ENCODE measurements at regions not wholly inside any gene's neighbourhood (a gene's known extent, or its start where the extent isn't known, plus 50 kb on each side); places are given as distances from the start of the nearest gene placed in this dataset.

DNA sequence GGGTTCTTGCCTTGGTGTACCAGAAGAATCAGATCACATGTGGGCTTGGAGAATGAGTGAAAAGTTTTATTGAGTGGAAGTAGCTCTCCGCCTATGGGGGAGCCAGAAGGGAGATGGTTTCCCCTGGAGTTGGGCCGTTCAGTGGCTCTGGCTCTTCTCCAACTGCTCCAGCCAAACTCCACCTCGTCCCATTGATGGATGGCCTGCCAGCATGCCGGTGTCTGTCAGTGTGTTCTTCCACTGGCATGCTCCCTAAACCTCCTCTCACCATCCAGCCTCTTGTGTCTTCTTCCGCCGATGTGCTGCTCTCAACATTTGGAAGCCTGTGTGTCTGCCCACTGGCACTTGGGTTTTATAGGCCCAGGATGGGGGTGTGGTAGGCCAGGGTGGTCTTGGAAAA is 119.4 kb downstream of the MAP3K21 start:
- no peaks in the 10 kb centered on the region for H3K9me1 ChIP-seq (ENCODE audit: control insufficient read depth, insufficient read depth, low read length)
- no peak overlapping the region for H3K4me2 ChIP-seq (ENCODE audit: insufficient read depth, low read length)
- intact Hi-C loops (cut with micrococcal nuclease), result no loop called here
- no peaks in the 10 kb centered on the region for H3K79me2 ChIP-seq (ENCODE audit: control insufficient read depth, insufficient read depth, low read length)
- in situ Hi-C loops (cut with MboI), result no loop called here
- H3K4me1 ChIP-seq (replicated peaks in 1 of 2; ENCODE audit: control insufficient read depth in 2 of 2, insufficient read depth in 2 of 2, low read length in 2 of 2), result peaks cover 0 to 3% of the 10 kb centered on the region in 2 experiments; a peak in 1 of 5 replicates
- CTCF ChIA-PET (ENCODE audit: low intra/inter-chr PET ratio), result no interaction called here
- peaks cover 14% of the 10 kb centered on the region; the same call in 1 of the 2 replicates for H3K9me3 ChIP-seq (replicated peaks; ENCODE audit: control insufficient read depth, insufficient read depth, low read depth, low read length)
- no peak overlapping the region for H3K9ac ChIP-seq (ENCODE audit: insufficient read depth in 1 of 2, low read depth in 2 of 2, low read length in 2 of 2)
- no peaks in the 10 kb centered on the region for H3K36me3 ChIP-seq (ENCODE audit: control insufficient read depth, insufficient read depth, low read length)
- H2AFZ ChIP-seq (ENCODE audit: low read depth, low read length), result peak overlapping the region; percentile 0; the same call in 1 of the 2 replicates
- no peak overlapping the region for H3K4me3 ChIP-seq
- H4K20me1 ChIP-seq (replicated peaks; ENCODE audit: control insufficient read depth, insufficient read depth, low read length), result no peaks in the 10 kb centered on the region
- POLR2A ChIA-PET, result interaction anchor here (0.6 kb wide), 1 partner anchor 443 kb away, joined by 3 read pairs; no protein-coding TSS in a partner anchor
- H3K27ac ChIP-seq (ENCODE audit: extremely low read depth, low read depth, low read length), result no peak overlapping the region
- 42% methylated on average over 6 of the region's 6 CpGs for WGBS (ENCODE audit: insufficient coverage, low coverage, missing lambda C conversion rate)
- no TSS peak for BruUV-seq (replicated peaks)
- H3K27me3 ChIP-seq (ENCODE audit: control insufficient read depth in 2 of 2, insufficient read depth in 2 of 2, low read length in 2 of 2), result no peaks in the 10 kb centered on the region
- no peak for DNase-seq (ENCODE audit: extremely low read depth in 1 of 4, low spot score in 3 of 4)
- FAIRE-seq, result no peak
- ATAC-seq, result no peak
- TF ChIP-seq ZNF717 (CRISPR knock-in tag; IDR thresholded peaks at IDR 0.05) (no peak), PRPF4 (IDR thresholded peaks at IDR 0.05; ENCODE audit: insufficient read depth, low read depth, low read length, poor library complexity, severe bottlenecking) (no peak), FOXK1 (CRISPR knock-in tag; IDR thresholded peaks at IDR 0.05; ENCODE audit: borderline replicate concordance) (no peak), RBM14 (IDR thresholded peaks at IDR 0.05; ENCODE audit: borderline replicate concordance, insufficient read depth, low read depth, low read length) (no peak), SMARCA4 (IDR thresholded peaks at IDR 0.05) (no peak), SRSF9 (IDR thresholded peaks at IDR 0.05; ENCODE audit: borderline replicate concordance, low read depth, low read length) (no peak), NEUROD1 (IDR thresholded peaks at IDR 0.05; ENCODE audit: borderline replicate concordance, low read depth, low read length, partially characterized antibody) (no peak), RNF2 (IDR thresholded peaks at IDR 0.05) (no peak), ZNF79 (CRISPR knock-in tag; IDR thresholded peaks at IDR 0.05; ENCODE audit: low read depth) (no peak), ZNF197 (CRISPR knock-in tag; IDR thresholded peaks at IDR 0.05; ENCODE audit: low read depth) (no peak), ZNF695 (CRISPR knock-in tag; IDR thresholded peaks at IDR 0.05) (no peak), KDM4B (IDR thresholded peaks at IDR 0.05; ENCODE audit: borderline replicate concordance in 2 of 2, low read depth in 1 of 2) (no peak), SMC3 (conservative IDR thresholded peaks at IDR 0.05; ENCODE audit: insufficient read depth, low read depth, low read length) (no peak), CREBBP (IDR thresholded peaks at IDR 0.05; ENCODE audit: low read depth, low read length) (no peak)
- TF ChIP-seq, protein P1, sequence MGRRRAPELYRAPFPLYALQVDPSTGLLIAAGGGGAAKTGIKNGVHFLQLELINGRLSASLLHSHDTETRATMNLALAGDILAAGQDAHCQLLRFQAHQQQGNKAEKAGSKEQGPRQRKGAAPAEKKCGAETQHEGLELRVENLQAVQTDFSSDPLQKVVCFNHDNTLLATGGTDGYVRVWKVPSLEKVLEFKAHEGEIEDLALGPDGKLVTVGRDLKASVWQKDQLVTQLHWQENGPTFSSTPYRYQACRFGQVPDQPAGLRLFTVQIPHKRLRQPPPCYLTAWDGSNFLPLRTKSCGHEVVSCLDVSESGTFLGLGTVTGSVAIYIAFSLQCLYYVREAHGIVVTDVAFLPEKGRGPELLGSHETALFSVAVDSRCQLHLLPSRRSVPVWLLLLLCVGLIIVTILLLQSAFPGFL (CRISPR knock-in tag; IDR thresholded peaks at IDR 0.05), result no peak
- TF ChIP-seq, protein P2, sequence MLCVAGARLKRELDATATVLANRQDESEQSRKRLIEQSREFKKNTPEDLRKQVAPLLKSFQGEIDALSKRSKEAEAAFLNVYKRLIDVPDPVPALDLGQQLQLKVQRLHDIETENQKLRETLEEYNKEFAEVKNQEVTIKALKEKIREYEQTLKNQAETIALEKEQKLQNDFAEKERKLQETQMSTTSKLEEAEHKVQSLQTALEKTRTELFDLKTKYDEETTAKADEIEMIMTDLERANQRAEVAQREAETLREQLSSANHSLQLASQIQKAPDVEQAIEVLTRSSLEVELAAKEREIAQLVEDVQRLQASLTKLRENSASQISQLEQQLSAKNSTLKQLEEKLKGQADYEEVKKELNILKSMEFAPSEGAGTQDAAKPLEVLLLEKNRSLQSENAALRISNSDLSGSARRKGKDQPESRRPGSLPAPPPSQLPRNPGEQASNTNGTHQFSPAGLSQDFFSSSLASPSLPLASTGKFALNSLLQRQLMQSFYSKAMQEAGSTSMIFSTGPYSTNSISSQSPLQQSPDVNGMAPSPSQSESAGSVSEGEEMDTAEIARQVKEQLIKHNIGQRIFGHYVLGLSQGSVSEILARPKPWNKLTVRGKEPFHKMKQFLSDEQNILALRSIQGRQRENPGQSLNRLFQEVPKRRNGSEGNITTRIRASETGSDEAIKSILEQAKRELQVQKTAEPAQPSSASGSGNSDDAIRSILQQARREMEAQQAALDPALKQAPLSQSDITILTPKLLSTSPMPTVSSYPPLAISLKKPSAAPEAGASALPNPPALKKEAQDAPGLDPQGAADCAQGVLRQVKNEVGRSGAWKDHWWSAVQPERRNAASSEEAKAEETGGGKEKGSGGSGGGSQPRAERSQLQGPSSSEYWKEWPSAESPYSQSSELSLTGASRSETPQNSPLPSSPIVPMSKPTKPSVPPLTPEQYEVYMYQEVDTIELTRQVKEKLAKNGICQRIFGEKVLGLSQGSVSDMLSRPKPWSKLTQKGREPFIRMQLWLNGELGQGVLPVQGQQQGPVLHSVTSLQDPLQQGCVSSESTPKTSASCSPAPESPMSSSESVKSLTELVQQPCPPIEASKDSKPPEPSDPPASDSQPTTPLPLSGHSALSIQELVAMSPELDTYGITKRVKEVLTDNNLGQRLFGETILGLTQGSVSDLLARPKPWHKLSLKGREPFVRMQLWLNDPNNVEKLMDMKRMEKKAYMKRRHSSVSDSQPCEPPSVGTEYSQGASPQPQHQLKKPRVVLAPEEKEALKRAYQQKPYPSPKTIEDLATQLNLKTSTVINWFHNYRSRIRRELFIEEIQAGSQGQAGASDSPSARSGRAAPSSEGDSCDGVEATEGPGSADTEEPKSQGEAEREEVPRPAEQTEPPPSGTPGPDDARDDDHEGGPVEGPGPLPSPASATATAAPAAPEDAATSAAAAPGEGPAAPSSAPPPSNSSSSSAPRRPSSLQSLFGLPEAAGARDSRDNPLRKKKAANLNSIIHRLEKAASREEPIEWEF (CRISPR knock-in tag; IDR thresholded peaks at IDR 0.05), result no peak
- TF ChIP-seq, protein P3, sequence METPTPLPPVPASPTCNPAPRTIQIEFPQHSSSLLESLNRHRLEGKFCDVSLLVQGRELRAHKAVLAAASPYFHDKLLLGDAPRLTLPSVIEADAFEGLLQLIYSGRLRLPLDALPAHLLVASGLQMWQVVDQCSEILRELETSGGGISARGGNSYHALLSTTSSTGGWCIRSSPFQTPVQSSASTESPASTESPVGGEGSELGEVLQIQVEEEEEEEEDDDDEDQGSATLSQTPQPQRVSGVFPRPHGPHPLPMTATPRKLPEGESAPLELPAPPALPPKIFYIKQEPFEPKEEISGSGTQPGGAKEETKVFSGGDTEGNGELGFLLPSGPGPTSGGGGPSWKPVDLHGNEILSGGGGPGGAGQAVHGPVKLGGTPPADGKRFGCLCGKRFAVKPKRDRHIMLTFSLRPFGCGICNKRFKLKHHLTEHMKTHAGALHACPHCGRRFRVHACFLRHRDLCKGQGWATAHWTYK (CRISPR knock-in tag; IDR thresholded peaks at IDR 0.05), result no peak
